ENCODE measurements at regions not wholly inside any gene's neighbourhood (a gene's known extent, or its start where the extent isn't known, plus 50 kb on each side); places are given as distances from the start of the nearest gene placed in this dataset.

DNA sequence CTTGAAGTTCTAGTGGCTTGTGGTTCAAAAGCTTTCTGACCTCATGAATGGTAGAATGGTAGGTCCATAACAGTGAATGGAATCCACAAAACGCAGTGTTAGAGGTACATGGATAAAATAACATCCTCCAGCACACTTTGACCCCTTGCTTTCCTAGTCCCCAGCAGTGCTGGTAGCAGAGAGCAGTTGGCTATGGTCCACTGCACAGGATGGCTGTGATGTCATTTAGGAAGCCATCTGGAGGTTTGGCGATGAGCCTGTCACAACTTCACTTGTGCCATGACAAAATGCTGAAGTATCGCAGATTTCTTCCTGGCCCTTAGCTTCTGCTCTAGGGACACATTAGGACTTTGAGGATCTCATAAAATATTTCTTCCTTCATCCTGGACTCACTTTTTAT lies 300.0 kb upstream of the FZD8 start:
- H3K4me3 ChIP-seq (ENCODE audit: low read depth, low read length), result no peak overlapping the region
- TF ChIP-seq, protein P1, sequence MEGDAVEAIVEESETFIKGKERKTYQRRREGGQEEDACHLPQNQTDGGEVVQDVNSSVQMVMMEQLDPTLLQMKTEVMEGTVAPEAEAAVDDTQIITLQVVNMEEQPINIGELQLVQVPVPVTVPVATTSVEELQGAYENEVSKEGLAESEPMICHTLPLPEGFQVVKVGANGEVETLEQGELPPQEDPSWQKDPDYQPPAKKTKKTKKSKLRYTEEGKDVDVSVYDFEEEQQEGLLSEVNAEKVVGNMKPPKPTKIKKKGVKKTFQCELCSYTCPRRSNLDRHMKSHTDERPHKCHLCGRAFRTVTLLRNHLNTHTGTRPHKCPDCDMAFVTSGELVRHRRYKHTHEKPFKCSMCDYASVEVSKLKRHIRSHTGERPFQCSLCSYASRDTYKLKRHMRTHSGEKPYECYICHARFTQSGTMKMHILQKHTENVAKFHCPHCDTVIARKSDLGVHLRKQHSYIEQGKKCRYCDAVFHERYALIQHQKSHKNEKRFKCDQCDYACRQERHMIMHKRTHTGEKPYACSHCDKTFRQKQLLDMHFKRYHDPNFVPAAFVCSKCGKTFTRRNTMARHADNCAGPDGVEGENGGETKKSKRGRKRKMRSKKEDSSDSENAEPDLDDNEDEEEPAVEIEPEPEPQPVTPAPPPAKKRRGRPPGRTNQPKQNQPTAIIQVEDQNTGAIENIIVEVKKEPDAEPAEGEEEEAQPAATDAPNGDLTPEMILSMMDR (IDR thresholded peaks at IDR 0.05; ENCODE audit: borderline replicate concordance, insufficient read depth, low read depth, low read length), result no peak

GRCh38 chr10:35940141-35941041 lies 298.3 kb upstream of the FZD8 start:
- no peak overlapping the region for H3K4me3 ChIP-seq (ENCODE audit: low read depth, low read length)
- TF ChIP-seq, protein P1 (IDR thresholded peaks at IDR 0.05; ENCODE audit: borderline replicate concordance, insufficient read depth, low read depth, low read length), result no peak

- TF ChIP-seq, protein P1 (IDR thresholded peaks at IDR 0.05; ENCODE audit: borderline replicate concordance, insufficient read depth, low read depth, low read length), result no peak
- H3K4me3 ChIP-seq (ENCODE audit: low read depth, low read length), result no peak overlapping the region
Observed at GRCh38 chr10:35938160-35938559, 296.1 kb upstream of the FZD8 start.

DNA sequence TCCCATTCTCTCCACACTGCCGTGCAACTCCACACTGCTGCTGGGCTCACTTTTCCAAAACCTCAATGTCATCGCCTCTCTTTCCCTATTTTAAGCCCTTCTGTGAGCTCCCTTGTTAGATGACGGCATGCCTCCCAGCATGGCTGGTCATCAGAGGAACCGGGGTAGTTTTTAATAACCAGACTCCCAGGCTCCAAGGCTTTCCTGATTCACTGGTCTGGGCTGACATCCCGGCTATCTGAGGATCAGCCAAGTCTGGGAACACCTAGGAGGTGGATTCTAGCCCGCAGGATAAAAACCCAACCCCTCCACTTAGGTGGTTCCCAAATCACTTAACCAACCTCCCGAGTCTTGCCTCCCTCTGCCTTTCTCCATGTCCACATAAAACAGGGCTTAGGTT lies 295.4 kb upstream of the FZD8 start:
- TF ChIP-seq, protein P1 (IDR thresholded peaks at IDR 0.05; ENCODE audit: borderline replicate concordance, insufficient read depth, low read depth, low read length), result no peak
- no peak overlapping the region for H3K4me3 ChIP-seq (ENCODE audit: low read depth, low read length)

GRCh38 chr10:35934642-35934995 lies 292.5 kb upstream of the FZD8 start:
- TF ChIP-seq, protein P1 (IDR thresholded peaks at IDR 0.05; ENCODE audit: borderline replicate concordance, insufficient read depth, low read depth, low read length), result no peak

GRCh38 chr10:35933940-35934641 lies 292.0 kb upstream of the FZD8 start:
- TF ChIP-seq, protein P1 (IDR thresholded peaks at IDR 0.05; ENCODE audit: borderline replicate concordance, insufficient read depth, low read depth, low read length), result no peak

More at GRCh38 chr10:35934642-35934995, 292.5 kb upstream of the FZD8 start:
- no peak overlapping the region for H3K4me3 ChIP-seq (ENCODE audit: low read depth, low read length)

More at GRCh38 chr10:35933940-35934641, 292.0 kb upstream of the FZD8 start:
- no peak overlapping the region for H3K4me3 ChIP-seq (ENCODE audit: low read depth, low read length)

All from GM12875 (cell line).